Endothelial cell of umbilical vein (primary cell): ENCODE measurements at regions not wholly inside any gene's neighbourhood (a gene's known extent, or its start where the extent isn't known, plus 50 kb on each side); places are given as distances from the start of the nearest gene placed in this dataset.

Experiments
- CTCF ChIP-seq, 2 donors: IDR thresholded peaks; 1 replicate in 1 of 2; 2 replicates in 1 of 2; pipeline ENCODE4 v1.5.1; 2011; ENCODE audit warnings: low read length in 2 of 2, mild to moderate bottlenecking in 2 of 2, moderate library complexity in 2 of 2, control low read depth in 1 of 2, inconsistent platforms in 1 of 2, low read depth in 1 of 2; ENCODE audit not compliant: insufficient read depth in 1 of 2; ENCODE audit errors: extremely low read depth in 1 of 2
- MAX ChIP-seq: IDR thresholded peaks from 2 replicates; pipeline ENCODE4 v1.6.1; 2011; ENCODE audit not compliant: insufficient read depth, insufficient read length
- POLR2AphosphoS5 ChIP-seq: IDR thresholded peaks from 2 replicates; pipeline ENCODE4 v1.6.1; 2012; ENCODE audit warnings: low read depth, mild to moderate bottlenecking, control low read depth, low read length, moderate library complexity; ENCODE audit not compliant: insufficient read depth

GRCh38 chr4:180827232-180828009, 1415.8 kb upstream of the TENM3 start:
- TF ChIP-seq POLR2AphosphoS5 (no peak), CTCF (IDR thresholded peaks at IDR 0.05; ENCODE audit: extremely low read depth in 1 of 2, insufficient read depth in 1 of 2, low read depth in 1 of 2, low read length in 2 of 2) (no peak), MAX (no peak)
